ENCODE measurements at regions not wholly inside any gene's neighbourhood (a gene's known extent, or its start where the extent isn't known, plus 50 kb on each side); places are given as distances from the start of the nearest gene placed in this dataset.
"Not testable (repeated sequence)": the region's sequence is repeated elsewhere in the genome, so short reads cannot be mapped to it uniquely, and the experiment has no call there.

- Histone ChIP-seq H3K79me2 (ENCODE audit: insufficient read depth, low read length) (no peaks in the 10 kb centered on the region), H2AFZ (ENCODE audit: low read length) (no peak overlapping the region), H3K4me3 (ENCODE audit: low read depth, low read length, poor library complexity, severe bottlenecking) (no peak overlapping the region), H4K20me1 (ENCODE audit: insufficient read depth, low read length) (no peaks in the 10 kb centered on the region), H3K9me2 (ENCODE audit: low read depth, low read length) (no peaks in the 10 kb centered on the region), H3K27ac (ENCODE audit: low read depth, low read length, poor library complexity, severe bottlenecking) (no peak overlapping the region), H3K9ac (ENCODE audit: low read length) (no peak overlapping the region), H3F3A (ENCODE audit: insufficient read depth, low read length) (no peaks in the 10 kb centered on the region), H3K36me3 (ENCODE audit: insufficient read depth, low read length) (no peaks in the 10 kb centered on the region), H3K27me3 (ENCODE audit: insufficient read depth, low read length) (no peaks in the 10 kb centered on the region), H3K4me1 (ENCODE audit: insufficient read depth, low read length, severe bottlenecking) (no peaks in the 10 kb centered on the region), H3K4me2 (ENCODE audit: low read length) (no peak overlapping the region), H3K9me3 (ENCODE audit: low read length) (no peaks in the 10 kb centered on the region)
- TF ChIP-seq EZH2 (IDR thresholded peaks at IDR 0.05; ENCODE audit: borderline replicate concordance, low read length): no peak
- TF ChIP-seq, protein P1, sequence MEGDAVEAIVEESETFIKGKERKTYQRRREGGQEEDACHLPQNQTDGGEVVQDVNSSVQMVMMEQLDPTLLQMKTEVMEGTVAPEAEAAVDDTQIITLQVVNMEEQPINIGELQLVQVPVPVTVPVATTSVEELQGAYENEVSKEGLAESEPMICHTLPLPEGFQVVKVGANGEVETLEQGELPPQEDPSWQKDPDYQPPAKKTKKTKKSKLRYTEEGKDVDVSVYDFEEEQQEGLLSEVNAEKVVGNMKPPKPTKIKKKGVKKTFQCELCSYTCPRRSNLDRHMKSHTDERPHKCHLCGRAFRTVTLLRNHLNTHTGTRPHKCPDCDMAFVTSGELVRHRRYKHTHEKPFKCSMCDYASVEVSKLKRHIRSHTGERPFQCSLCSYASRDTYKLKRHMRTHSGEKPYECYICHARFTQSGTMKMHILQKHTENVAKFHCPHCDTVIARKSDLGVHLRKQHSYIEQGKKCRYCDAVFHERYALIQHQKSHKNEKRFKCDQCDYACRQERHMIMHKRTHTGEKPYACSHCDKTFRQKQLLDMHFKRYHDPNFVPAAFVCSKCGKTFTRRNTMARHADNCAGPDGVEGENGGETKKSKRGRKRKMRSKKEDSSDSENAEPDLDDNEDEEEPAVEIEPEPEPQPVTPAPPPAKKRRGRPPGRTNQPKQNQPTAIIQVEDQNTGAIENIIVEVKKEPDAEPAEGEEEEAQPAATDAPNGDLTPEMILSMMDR (IDR thresholded peaks at IDR 0.05; ENCODE audit: low read length): no peak
Observed at GRCh38 chr6:121680058-121680457, 244.6 kb downstream of the GJA1 start.

GRCh38 chr6:121682666-121683065 is 247.2 kb downstream of the GJA1 start:
- TF ChIP-seq, protein P1 (IDR thresholded peaks at IDR 0.05; ENCODE audit: low read length): no peak
- H3K27me3 ChIP-seq (ENCODE audit: insufficient read depth, low read length): no peaks in the 10 kb centered on the region

GRCh38 chr6:121685806-121686205 is 250.4 kb downstream of the GJA1 start:
- not testable (repeated sequence) for H3K79me2 ChIP-seq (ENCODE audit: insufficient read depth, low read length); H3K4me1 ChIP-seq (ENCODE audit: insufficient read depth, low read length, severe bottlenecking); H3F3A ChIP-seq (ENCODE audit: insufficient read depth, low read length); H3K27ac ChIP-seq (ENCODE audit: low read depth, low read length, poor library complexity, severe bottlenecking); H3K9me3 ChIP-seq (ENCODE audit: low read length); H3K4me2 ChIP-seq (ENCODE audit: low read length); H3K9me2 ChIP-seq (ENCODE audit: low read depth, low read length); H2AFZ ChIP-seq (ENCODE audit: low read length); H3K27me3 ChIP-seq (ENCODE audit: insufficient read depth, low read length); H3K9ac ChIP-seq (ENCODE audit: low read length); H4K20me1 ChIP-seq (ENCODE audit: insufficient read depth, low read length); H3K36me3 ChIP-seq (ENCODE audit: insufficient read depth, low read length); H3K4me3 ChIP-seq (ENCODE audit: low read depth, low read length, poor library complexity, severe bottlenecking)

More at GRCh38 chr6:121682666-121683065, 247.2 kb downstream of the GJA1 start:
- Histone ChIP-seq H3F3A (ENCODE audit: insufficient read depth, low read length) (no peaks in the 10 kb centered on the region), H3K9me2 (ENCODE audit: low read depth, low read length) (no peaks in the 10 kb centered on the region), H2AFZ (ENCODE audit: low read length) (no peak overlapping the region), H3K9ac (ENCODE audit: low read length) (no peak overlapping the region), H3K4me2 (ENCODE audit: low read length) (no peak overlapping the region), H3K4me1 (ENCODE audit: insufficient read depth, low read length, severe bottlenecking) (no peaks in the 10 kb centered on the region), H4K20me1 (ENCODE audit: insufficient read depth, low read length) (no peaks in the 10 kb centered on the region), H3K4me3 (ENCODE audit: low read depth, low read length, poor library complexity, severe bottlenecking) (no peak overlapping the region), H3K9me3 (ENCODE audit: low read length) (no peaks in the 10 kb centered on the region), H3K36me3 (ENCODE audit: insufficient read depth, low read length) (no peaks in the 10 kb centered on the region), H3K27ac (ENCODE audit: low read depth, low read length, poor library complexity, severe bottlenecking) (no peak overlapping the region), H3K79me2 (ENCODE audit: insufficient read depth, low read length) (no peaks in the 10 kb centered on the region)

DNA sequence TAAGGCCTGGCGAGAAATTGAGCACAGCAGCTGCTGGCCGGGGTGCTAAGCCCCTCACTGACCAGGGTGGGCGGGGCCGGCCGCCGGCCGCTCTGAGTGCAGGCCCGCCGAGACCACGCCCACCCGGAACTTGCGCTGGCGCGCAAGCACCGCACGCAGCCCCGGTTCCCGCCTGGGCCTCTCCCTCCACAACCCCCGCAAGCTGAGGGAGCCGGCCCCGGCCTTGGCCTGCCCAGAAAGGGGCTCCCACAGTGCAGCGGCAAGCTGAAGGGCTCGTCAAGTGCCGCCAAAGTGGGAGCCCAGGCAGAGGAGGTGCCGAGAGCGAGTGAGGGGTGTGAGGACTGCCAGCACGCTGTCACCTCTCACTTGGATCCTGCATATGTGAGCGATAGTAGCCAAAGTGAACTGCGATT is 251.2 kb downstream of the GJA1 start:
- Histone ChIP-seq H3K4me2 (ENCODE audit: low read length) (no peak overlapping the region), H3K36me3 (ENCODE audit: insufficient read depth, low read length) (no peaks in the 10 kb centered on the region), H3K79me2 (ENCODE audit: insufficient read depth, low read length) (no peaks in the 10 kb centered on the region), H3K4me3 (ENCODE audit: low read depth, low read length, poor library complexity, severe bottlenecking) (no peak overlapping the region), H3K9me2 (ENCODE audit: low read depth, low read length) (no peaks in the 10 kb centered on the region), H2AFZ (ENCODE audit: low read length) (no peak overlapping the region), H3F3A (ENCODE audit: insufficient read depth, low read length) (no peaks in the 10 kb centered on the region), H3K27ac (ENCODE audit: low read depth, low read length, poor library complexity, severe bottlenecking) (no peak overlapping the region), H3K4me1 (ENCODE audit: insufficient read depth, low read length, severe bottlenecking) (no peaks in the 10 kb centered on the region), H3K27me3 (ENCODE audit: insufficient read depth, low read length) (no peaks in the 10 kb centered on the region), H3K9ac (ENCODE audit: low read length) (no peak overlapping the region), H3K9me3 (ENCODE audit: low read length) (no peaks in the 10 kb centered on the region), H4K20me1 (ENCODE audit: insufficient read depth, low read length) (no peaks in the 10 kb centered on the region)
- no peak for TF ChIP-seq EZH2 (IDR thresholded peaks at IDR 0.05; ENCODE audit: borderline replicate concordance, low read length)
- TF ChIP-seq, protein P1 (IDR thresholded peaks at IDR 0.05; ENCODE audit: low read length): no peak

Measured in OCI-LY1 (cell line).